ACC112 (cell line): ENCODE measurements at regions not wholly inside any gene's neighbourhood (a gene's known extent, or its start where the extent isn't known, plus 50 kb on each side); places are given as distances from the start of the nearest gene placed in this dataset.

ENCODE experiments used
- H2AFZ ChIP-seq: fragments of 200-600 bp; sonication (generic); one replicate; pipeline ENCODE4 v1.6.0; 2017; ENCODE audit warnings: antibody characterized with exemption, low read length; ENCODE audit not compliant: unreplicated experiment
- H3K27ac ChIP-seq: fragments of 200-600 bp; sonication (generic); 2 replicates; pipeline ENCODE4 v1.5.1; 2014; ENCODE audit warnings: low read depth, mild to moderate bottlenecking, antibody characterized with exemption, low read length, moderate library complexity
- H3K27me3 ChIP-seq: fragments of 200-600 bp; sonication (generic); 2 replicates; pipeline ENCODE4 v1.6.1; 2014; ENCODE audit warnings: mild to moderate bottlenecking, antibody characterized with exemption, low read length, moderate library complexity, mixed read lengths; ENCODE audit not compliant: insufficient read depth
- H3K36me3 ChIP-seq: fragments of 200-600 bp; sonication (generic); 2 replicates; pipeline ENCODE4 v1.6.1; 2016; ENCODE audit warnings: mild to moderate bottlenecking, antibody characterized with exemption, low read length, moderate library complexity, mixed read lengths; ENCODE audit not compliant: insufficient read depth
- H3K4me1 ChIP-seq: fragments of 200-600 bp; sonication (generic); one replicate; pipeline ENCODE4 v1.6.1; 2016; ENCODE audit warnings: low read length, mixed read lengths; ENCODE audit not compliant: insufficient read depth, unreplicated experiment, control insufficient read depth
- H3K4me3 ChIP-seq: fragments of 200-600 bp; sonication (generic); 2 replicates; pipeline ENCODE4 v1.5.1; 2014; ENCODE audit warnings: mild to moderate bottlenecking, low read depth, low read length
- H3K79me2 ChIP-seq: fragments of 200-600 bp; sonication (generic); one replicate; pipeline ENCODE4 v1.6.0; 2016; ENCODE audit warnings: low read length; ENCODE audit not compliant: control insufficient read depth, unreplicated experiment, insufficient read depth

- no peak overlapping the region for H3K27ac ChIP-seq
- H3K4me1 ChIP-seq: no peaks in the 10 kb centered on the region
- H2AFZ ChIP-seq: no peak overlapping the region
- H3K4me3 ChIP-seq: no peak overlapping the region
- no peaks in the 10 kb centered on the region for H3K27me3 ChIP-seq
- H3K79me2 ChIP-seq: no peaks in the 10 kb centered on the region
- H3K36me3 ChIP-seq: no peaks in the 10 kb centered on the region
These were observed 299.4 kb downstream of the MAN2A1 start for GRCh38 chr5:109989161-109989560.

- Histone ChIP-seq H3K27me3 (no peaks in the 10 kb centered on the region), H3K4me1 (no peaks in the 10 kb centered on the region), H3K27ac (no peak overlapping the region), H3K79me2 (no peaks in the 10 kb centered on the region), H3K36me3 (no peaks in the 10 kb centered on the region), H3K4me3 (no peak overlapping the region), H2AFZ (no peak overlapping the region)
These were observed 300.4 kb downstream of the MAN2A1 start for GRCh38 chr5:109989994-109990722.

DNA sequence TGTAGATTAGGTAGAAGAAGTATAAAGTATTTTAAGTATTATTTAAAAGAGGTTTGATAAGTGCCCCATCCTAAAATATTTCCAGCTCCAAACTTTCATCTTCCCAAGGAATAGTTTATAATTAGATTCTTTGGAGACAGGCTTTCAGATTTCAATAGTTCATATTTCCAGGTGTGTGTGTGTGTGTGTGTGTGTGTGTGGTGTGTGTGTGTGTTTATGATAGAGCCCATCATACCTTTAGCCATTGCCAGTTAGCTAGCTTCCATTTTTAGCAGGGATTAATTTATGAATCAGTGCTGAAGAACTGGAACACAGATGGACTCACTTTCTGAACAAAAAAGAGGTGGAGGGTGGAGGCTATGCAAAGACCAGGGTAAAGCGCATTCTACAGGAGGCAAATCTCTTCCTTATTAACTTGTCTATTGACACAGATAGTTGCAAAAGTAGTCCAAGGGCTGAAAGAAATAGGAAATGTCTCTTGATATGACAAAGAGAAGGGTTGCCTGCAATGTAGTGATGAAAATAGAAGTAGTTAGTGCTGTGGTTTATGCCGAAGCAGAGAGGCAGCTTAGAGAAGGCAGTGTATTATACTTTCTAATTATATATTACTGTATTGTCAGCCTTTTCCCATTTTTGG lies 301.1 kb downstream of the MAN2A1 start:
- no peaks in the 10 kb centered on the region for H3K4me1 ChIP-seq

DNA sequence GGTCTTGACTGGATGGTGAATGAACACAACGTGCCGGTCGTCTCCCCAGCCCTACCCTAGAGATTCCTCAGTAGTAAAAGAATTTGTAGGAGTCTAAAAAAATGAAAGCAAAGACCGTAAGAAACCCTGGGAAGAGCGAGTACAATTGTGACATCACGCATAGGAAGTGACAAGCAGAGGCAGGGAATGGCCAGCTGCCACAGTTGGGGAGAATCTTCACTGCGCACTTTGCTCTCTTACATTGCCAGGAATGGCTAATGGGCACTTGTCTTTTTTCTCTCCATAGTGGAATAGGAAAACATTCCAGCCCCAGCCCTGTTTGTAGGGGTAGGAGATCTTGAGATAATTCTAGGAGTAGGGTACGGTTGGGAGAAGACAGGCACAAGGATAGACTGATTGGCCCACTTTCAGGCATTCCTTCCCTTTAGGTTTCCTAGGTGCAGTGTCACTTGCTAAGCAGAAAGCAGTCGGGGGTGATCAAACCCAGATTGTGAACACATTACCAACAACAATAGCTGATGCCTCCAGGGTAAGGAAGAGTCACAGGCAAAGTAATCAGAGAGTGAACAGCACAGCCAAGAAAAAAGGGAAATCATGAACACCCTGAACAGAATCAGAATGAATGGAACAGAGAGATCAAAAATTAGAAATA lies 302.7 kb downstream of the MAN2A1 start:
- H3K27me3 ChIP-seq: no peaks in the 10 kb centered on the region
- H3K36me3 ChIP-seq: no peaks in the 10 kb centered on the region
- H3K4me3 ChIP-seq: no peak overlapping the region
- no peaks in the 10 kb centered on the region for H3K4me1 ChIP-seq
- H3K79me2 ChIP-seq: no peaks in the 10 kb centered on the region
- no peak overlapping the region for H3K27ac ChIP-seq
- no peak overlapping the region for H2AFZ ChIP-seq

More for the DNA sequence above, 301.1 kb downstream of the MAN2A1 start:
- no peaks in the 10 kb centered on the region for H3K36me3 ChIP-seq
- no peaks in the 10 kb centered on the region for H3K79me2 ChIP-seq
- no peak overlapping the region for H2AFZ ChIP-seq
- no peak overlapping the region for H3K27ac ChIP-seq
- no peaks in the 10 kb centered on the region for H3K27me3 ChIP-seq
- H3K4me3 ChIP-seq: no peak overlapping the region

GRCh38 chr5:109994135-109994534 lies 304.4 kb downstream of the MAN2A1 start:
- H3K27me3 ChIP-seq: no peaks in the 10 kb centered on the region
- no peak overlapping the region for H2AFZ ChIP-seq
- no peak overlapping the region for H3K4me3 ChIP-seq
- H3K36me3 ChIP-seq: no peaks in the 10 kb centered on the region
- H3K4me1 ChIP-seq: peaks cover 3% of the 10 kb centered on the region
- H3K79me2 ChIP-seq: no peaks in the 10 kb centered on the region
- H3K27ac ChIP-seq: no peak overlapping the region

GRCh38 chr5:109996246-109996645 lies 306.5 kb downstream of the MAN2A1 start:
- H2AFZ ChIP-seq: no peak overlapping the region
- no peak overlapping the region for H3K4me3 ChIP-seq
- no peaks in the 10 kb centered on the region for H3K36me3 ChIP-seq
- H3K27me3 ChIP-seq: no peaks in the 10 kb centered on the region
- H3K79me2 ChIP-seq: no peaks in the 10 kb centered on the region
- H3K27ac ChIP-seq: no peak overlapping the region
- peaks cover 21% of the 10 kb centered on the region for H3K4me1 ChIP-seq

- peaks cover 21% of the 10 kb centered on the region for H3K4me1 ChIP-seq
- no peaks in the 10 kb centered on the region for H3K36me3 ChIP-seq
- H2AFZ ChIP-seq: no peak overlapping the region
- H3K27ac ChIP-seq: no peak overlapping the region
- H3K4me3 ChIP-seq: no peak overlapping the region
- no peaks in the 10 kb centered on the region for H3K79me2 ChIP-seq
- no peaks in the 10 kb centered on the region for H3K27me3 ChIP-seq
These were observed 307.4 kb downstream of the MAN2A1 start for GRCh38 chr5:109997161-109997560.

GRCh38 chr5:109998208-109998607 lies 308.5 kb downstream of the MAN2A1 start:
- Histone ChIP-seq H2AFZ (no peak overlapping the region), H3K27me3 (no peaks in the 10 kb centered on the region), H3K36me3 (no peaks in the 10 kb centered on the region), H3K4me3 (no peak overlapping the region), H3K27ac (no peak overlapping the region), H3K4me1 (peaks cover 21% of the 10 kb centered on the region), H3K79me2 (no peaks in the 10 kb centered on the region)

GRCh38 chr5:109998726-109999125 lies 309.0 kb downstream of the MAN2A1 start:
- Histone ChIP-seq H3K4me3 (no peak overlapping the region), H3K27ac (no peak overlapping the region), H3K79me2 (no peaks in the 10 kb centered on the region), H2AFZ (no peak overlapping the region), H3K27me3 (no peaks in the 10 kb centered on the region), H3K4me1 (peaks cover 21% of the 10 kb centered on the region), H3K36me3 (no peaks in the 10 kb centered on the region)

- Histone ChIP-seq H3K4me3 (no peak overlapping the region), H3K4me1 (peaks cover 21% of the 10 kb centered on the region)
These were observed 311.9 kb downstream of the MAN2A1 start for GRCh38 chr5:110001648-110002047.

DNA sequence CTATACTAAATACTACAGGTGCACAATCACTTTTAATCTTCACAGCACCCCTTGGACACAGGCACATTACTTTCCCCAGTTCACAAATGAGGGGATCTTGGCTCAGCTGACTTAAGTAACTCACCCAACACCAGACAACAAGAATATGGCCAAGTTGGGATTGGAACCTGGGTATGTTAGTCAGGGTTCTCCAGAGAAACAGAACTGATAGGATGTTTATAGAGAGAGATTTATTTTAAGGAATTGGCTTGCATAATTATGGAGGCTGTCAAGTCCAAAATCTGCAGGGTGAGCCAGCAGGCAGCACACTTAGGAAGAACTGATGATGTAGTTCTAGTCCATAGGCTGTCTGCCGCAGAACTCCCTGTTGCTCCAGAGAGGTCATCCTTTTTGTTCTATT lies 312.9 kb downstream of the MAN2A1 start:
- no peak overlapping the region for H3K27ac ChIP-seq
- peaks cover 21% of the 10 kb centered on the region for H3K4me1 ChIP-seq
- H2AFZ ChIP-seq: no peak overlapping the region
- H3K79me2 ChIP-seq: no peaks in the 10 kb centered on the region
- H3K36me3 ChIP-seq: no peaks in the 10 kb centered on the region
- no peak overlapping the region for H3K4me3 ChIP-seq
- no peaks in the 10 kb centered on the region for H3K27me3 ChIP-seq

More at GRCh38 chr5:110001648-110002047, 311.9 kb downstream of the MAN2A1 start:
- Histone ChIP-seq H3K79me2 (no peaks in the 10 kb centered on the region), H3K27ac (peak overlapping the region; percentile 57; the same call in 1 of the 2 replicates), H2AFZ (no peak overlapping the region), H3K36me3 (no peaks in the 10 kb centered on the region), H3K27me3 (no peaks in the 10 kb centered on the region)
